LNCAP (cell line): ENCODE measurements at regions not wholly inside any gene's neighbourhood (a gene's known extent, or its start where the extent isn't known, plus 50 kb on each side); places are given as distances from the start of the nearest gene placed in this dataset.

Experiments
- CTCF ChIP-seq: fragments of 450-650 bp; IDR thresholded peaks from 2 replicates; pipeline ENCODE4 v1.5.1; 2017; ENCODE audit warnings: mild to moderate bottlenecking

GRCh38 chr4:35520059-35520458, 724.3 kb downstream of the ARAP2 start:
- no peak for TF ChIP-seq CTCF

GRCh38 chr4:35521682-35522081, 722.6 kb downstream of the ARAP2 start:
- no peak for TF ChIP-seq CTCF

- no peak for TF ChIP-seq CTCF
Observed at GRCh38 chr4:35525192-35525978, 718.9 kb downstream of the ARAP2 start.

- no peak for TF ChIP-seq CTCF
Observed at GRCh38 chr4:35526456-35526855, 717.9 kb downstream of the ARAP2 start.

GRCh38 chr4:35534962-35535361, 709.4 kb downstream of the ARAP2 start:
- no peak for TF ChIP-seq CTCF

- no peak for TF ChIP-seq CTCF
Observed at GRCh38 chr4:35538807-35539206, 705.5 kb downstream of the ARAP2 start.

- no peak for TF ChIP-seq CTCF
Observed at GRCh38 chr4:35539404-35540055, 704.8 kb downstream of the ARAP2 start.
